GM23248 (cell line): ENCODE measurements at regions not wholly inside any gene's neighbourhood (a gene's known extent, or its start where the extent isn't known, plus 50 kb on each side); places are given as distances from the start of the nearest gene placed in this dataset.

Experiments used
- EZH2 ChIP-seq: fragments of 200-600 bp; sonication (generic); IDR thresholded peaks from 2 replicates; pipeline ENCODE4 v1.6.1; 2018; ENCODE audit warnings: antibody characterized with exemption, mild to moderate bottlenecking; ENCODE audit not compliant: insufficient read depth, poor library complexity, severe bottlenecking
- EZH2phosphoT487 ChIP-seq: fragments of 200-600 bp; sonication (generic); IDR thresholded peaks from 2 replicates; pipeline ENCODE4 v1.6.1; 2018; ENCODE audit warnings: antibody characterized with exemption, moderate library complexity, mild to moderate bottlenecking, low read depth; ENCODE audit not compliant: insufficient read depth

- no peak for TF ChIP-seq EZH2
- TF ChIP-seq EZH2phosphoT487, result no peak
Measured at GRCh38 chr3:187813198-187813597, 67.9 kb upstream of the BCL6 start.
